CD1c-positive myeloid dendritic cell (primary cell): ENCODE measurements at regions not wholly inside any gene's neighbourhood (a gene's known extent, or its start where the extent isn't known, plus 50 kb on each side); places are given as distances from the start of the nearest gene placed in this dataset.
"Not testable (repeated sequence)": the region's sequence is repeated elsewhere in the genome, so short reads cannot be mapped to it uniquely, and the experiment has no call there.

Experiments used
- DNase-seq: peaks from one replicate; pipeline ENCODE4 v3.0.0-alpha.2; 2016; ENCODE audit errors: extremely low spot score

- DNase-seq, result no peak
Measured at GRCh38 chr16:48004141-48004695, 151.6 kb downstream of the ABCC12 start.

GRCh38 chr16:48003206-48003907, 152.4 kb downstream of the ABCC12 start:
- DNase-seq, result no peak

GRCh38 chr16:48001324-48001895, 154.4 kb downstream of the ABCC12 start:
- DNase-seq, result no peak

GRCh38 chr16:48000622-48001021, 155.2 kb downstream of the ABCC12 start:
- DNase-seq, result no peak

- no peak for DNase-seq
Measured at GRCh38 chr16:47999595-47999994, 156.2 kb downstream of the ABCC12 start.

GRCh38 chr16:47995354-47995753, 160.4 kb downstream of the ABCC12 start:
- no peak for DNase-seq

GRCh38 chr16:47991491-47991890, 164.3 kb downstream of the ABCC12 start:
- no peak for DNase-seq

GRCh38 chr16:47990676-47991075, 165.1 kb downstream of the ABCC12 start:
- no peak for DNase-seq

GRCh38 chr16:47987136-47987535, 168.7 kb downstream of the ABCC12 start:
- DNase-seq, result no peak

- DNase-seq, result no peak
Measured at GRCh38 chr16:47986031-47986430, 169.8 kb downstream of the ABCC12 start.

GRCh38 chr16:47984669-47985068, 171.1 kb downstream of the ABCC12 start:
- DNase-seq, result no peak

GRCh38 chr16:47983999-47984580, 171.7 kb downstream of the ABCC12 start:
- no peak for DNase-seq

- no peak for DNase-seq
Measured at GRCh38 chr16:47980212-47980611, 175.6 kb downstream of the ABCC12 start.

- DNase-seq, result no peak
Measured at GRCh38 chr16:47979616-47980182, 176.1 kb downstream of the ABCC12 start.

GRCh38 chr16:47979164-47979520, 176.7 kb downstream of the ABCC12 start:
- no peak for DNase-seq

GRCh38 chr16:47978491-47979163, 177.2 kb downstream of the ABCC12 start:
- no peak for DNase-seq

- DNase-seq, result no peak
Measured at GRCh38 chr16:47977802-47978201, 178.0 kb downstream of the ABCC12 start.

GRCh38 chr16:47976636-47977210, 179.1 kb downstream of the ABCC12 start:
- no peak for DNase-seq

GRCh38 chr16:47974971-47975370, 180.8 kb downstream of the ABCC12 start:
- DNase-seq, result not testable (repeated sequence)

- DNase-seq, result no peak
Measured at GRCh38 chr16:47973552-47973951, 182.2 kb downstream of the ABCC12 start.

- DNase-seq, result no peak
Measured at GRCh38 chr16:47972246-47972985, 183.4 kb downstream of the ABCC12 start.
